Fibroblast of the conjunctiva (primary cell): ENCODE measurements at regions not wholly inside any gene's neighbourhood (a gene's known extent, or its start where the extent isn't known, plus 50 kb on each side); places are given as distances from the start of the nearest gene placed in this dataset.
"Not testable (repeated sequence)": the region's sequence is repeated elsewhere in the genome, so short reads cannot be mapped to it uniquely, and the experiment has no call there.

Source experiments
- DNase-seq: peaks from one replicate; pipeline ENCODE4 v3.0.0-alpha.2; 2010; ENCODE audit warnings: low read depth

DNA sequence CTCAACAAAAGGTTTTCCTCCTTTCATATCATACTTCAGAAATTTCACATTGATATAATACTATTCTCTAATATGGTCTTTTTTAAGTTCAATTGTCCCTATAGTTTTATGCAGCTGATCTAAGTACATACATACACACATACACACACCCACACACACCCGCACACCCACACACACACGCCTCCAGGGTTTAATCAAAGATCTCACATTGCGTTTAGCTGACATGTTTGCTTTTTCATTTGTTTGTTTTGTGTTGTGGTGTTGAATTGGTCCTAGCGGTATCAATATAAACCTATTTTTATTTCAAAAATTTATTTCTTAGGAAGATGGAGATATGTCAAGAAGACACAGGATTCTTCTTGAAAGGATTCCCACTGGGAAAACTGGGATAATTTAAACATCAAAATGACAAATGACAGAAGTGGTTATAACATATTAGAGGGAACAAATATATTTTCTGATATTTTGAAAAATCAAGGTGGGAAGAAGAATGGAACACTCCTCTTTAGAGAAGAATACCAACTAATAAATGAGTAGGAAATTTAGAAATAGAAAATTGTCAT lies 434.9 kb upstream of the SLC30A5 start:
- no peak for DNase-seq

DNA sequence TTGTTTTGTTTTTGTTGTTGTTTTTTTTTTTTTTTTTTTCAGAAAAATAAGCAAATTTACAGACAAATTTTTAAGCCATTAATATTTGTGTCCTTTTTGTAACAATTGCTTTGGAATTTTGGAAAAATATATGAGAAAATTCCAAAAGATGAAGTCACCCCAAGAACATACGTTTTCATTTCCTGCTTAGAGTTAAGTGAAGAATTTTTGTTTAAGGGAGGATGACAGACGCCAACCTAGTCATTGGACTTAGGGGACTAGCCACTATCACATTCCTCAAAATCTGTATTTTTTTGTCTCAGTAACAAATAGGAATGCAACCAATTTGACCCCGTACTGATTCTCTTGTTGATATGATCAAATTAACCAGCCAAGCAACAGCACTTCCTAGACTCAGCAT lies 433.9 kb upstream of the SLC30A5 start:
- DNase-seq = no peak

DNA sequence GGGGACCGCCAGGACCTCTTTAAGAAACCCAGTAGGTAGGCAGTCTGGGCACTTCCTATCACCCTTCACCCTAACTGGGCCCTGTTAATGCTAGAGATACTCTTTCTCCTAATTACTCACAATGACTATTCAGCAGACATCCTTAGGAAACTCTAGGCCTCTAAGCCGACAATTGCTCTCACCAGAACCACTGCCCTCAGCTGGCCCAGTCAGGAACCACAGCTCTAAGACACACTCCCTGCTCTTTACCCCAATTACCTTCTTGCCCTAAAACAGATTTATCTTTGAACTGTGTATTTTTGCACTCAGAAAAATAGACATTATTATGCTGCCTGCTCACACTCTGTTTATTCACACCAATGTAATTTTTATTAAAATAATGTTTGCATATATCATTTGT lies 432.6 kb upstream of the SLC30A5 start:
- DNase-seq = no peak

DNA sequence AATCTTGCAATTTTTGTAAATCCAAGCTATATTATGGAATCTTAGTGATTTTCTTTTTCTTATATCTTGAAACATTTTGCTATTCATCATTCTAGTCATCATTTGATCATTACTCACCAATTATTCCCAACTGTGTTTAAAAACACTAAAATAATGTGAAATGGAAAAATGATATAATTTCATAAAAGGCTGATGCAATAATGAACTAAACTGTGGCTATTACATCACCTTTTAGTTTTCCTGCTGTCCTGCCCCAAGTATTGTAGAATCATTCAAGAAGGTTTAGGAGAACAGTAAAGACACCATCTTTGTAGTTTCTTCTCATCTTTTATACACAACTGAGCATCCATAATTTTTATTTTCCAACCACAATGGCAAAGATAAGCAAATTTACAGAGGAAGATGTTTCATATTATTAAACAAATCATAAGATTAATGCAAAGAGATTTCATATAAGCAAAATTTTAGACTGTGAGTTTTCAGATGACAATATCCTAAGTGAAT lies 431.0 kb upstream of the SLC30A5 start:
- no peak for DNase-seq

DNA sequence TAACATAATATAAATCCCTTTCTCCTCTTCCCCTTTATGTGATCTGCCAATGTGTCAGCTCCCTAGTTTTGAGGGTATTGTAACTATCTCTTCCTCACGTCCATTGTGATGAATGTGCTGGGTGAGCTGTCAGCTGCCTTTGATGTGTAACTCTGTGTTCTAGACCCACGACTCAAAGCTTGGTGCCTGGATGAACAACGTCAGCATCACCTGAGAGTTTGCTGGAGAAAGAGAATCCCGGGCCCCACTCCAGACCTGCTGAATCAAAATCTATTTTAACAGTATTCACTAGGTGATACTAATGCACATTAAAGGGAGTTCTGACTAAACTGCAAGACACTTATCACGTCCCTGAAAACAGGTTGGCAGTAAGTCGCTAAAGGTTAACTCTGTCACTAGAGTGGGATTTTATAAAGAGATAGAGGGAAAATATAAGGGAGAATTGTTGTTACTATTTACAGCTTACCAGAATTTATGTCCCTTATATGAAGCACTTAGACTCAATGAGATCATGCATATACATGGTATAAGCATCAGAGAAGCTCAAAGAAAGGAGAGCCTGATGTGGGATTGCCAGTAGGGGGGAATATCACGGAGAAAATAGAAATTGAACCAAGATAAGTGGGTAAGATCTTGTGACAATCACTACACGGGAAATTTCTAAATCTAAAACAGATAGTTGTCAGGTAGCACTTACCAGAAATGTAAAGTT lies 423.8 kb upstream of the SLC30A5 start:
- no peak for DNase-seq

DNA sequence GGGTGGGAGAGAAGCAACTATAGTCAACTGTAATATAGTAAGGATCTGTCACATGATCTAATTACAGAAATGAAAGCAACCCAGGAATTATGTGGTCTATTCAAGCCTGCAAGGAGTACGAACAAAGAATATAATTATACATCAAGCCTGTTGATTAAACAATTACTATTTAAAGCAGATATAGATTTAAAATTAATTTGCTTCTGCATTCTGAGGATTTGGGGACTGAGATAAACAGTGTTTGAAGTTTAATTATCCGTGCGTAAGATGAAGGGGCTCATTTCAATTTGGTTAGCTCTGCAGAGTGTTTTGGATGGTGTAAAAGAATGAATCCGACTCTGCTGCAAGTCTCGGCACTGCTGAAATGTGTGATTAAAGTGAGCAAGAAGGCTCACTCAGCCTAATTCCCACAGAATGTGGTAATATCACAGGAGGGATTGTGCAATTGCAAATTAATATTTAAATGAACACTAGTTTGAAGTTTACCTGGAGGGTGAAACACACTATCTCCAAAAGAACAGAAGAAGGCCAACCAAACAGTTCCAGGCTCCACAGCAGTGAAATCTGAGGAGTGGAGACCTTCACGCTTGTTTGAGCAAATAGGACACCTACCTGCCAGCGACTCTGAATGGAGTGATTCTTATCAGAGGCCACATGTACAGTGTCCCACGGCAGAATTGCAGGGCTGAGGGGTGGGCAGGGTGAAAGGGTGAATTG lies 420.6 kb upstream of the SLC30A5 start:
- DNase-seq = no peak

DNA sequence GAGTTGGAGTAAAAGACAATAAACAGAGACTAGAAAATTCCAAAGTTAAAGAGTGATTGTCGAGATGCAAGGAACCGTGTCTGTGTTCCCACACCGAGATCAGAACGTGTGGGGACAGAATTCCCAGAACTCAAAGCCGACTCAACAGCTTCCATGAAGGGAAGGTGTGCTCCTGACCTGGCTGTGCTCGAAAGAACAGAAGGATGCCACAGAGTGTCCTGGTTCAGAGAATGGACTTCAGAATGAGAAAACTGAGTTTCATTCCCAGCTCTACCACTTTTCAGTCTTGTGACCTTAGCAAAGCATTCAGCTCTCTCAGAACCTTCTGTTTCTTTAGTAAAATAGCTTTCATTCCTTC lies 420.0 kb upstream of the SLC30A5 start:
- no peak for DNase-seq

DNA sequence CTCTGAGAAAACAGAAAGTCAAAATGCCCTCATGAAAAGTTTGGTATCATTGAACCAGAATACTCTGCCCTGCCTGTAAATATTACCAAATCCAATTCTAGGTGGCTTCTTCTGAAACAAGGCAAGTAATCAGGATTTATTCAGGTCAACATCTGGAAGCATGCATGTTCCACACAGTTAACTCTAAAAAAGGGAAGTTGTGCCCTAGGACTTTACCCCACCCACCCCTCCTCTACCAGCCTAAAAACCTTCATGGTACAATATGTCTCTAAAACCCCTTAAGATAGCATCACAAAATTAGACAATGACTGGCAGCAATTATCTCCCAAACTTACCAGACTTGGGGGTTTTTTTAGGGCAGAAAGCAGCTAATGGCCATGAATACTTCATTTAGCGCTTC lies 414.8 kb upstream of the SLC30A5 start:
- no peak for DNase-seq

DNA sequence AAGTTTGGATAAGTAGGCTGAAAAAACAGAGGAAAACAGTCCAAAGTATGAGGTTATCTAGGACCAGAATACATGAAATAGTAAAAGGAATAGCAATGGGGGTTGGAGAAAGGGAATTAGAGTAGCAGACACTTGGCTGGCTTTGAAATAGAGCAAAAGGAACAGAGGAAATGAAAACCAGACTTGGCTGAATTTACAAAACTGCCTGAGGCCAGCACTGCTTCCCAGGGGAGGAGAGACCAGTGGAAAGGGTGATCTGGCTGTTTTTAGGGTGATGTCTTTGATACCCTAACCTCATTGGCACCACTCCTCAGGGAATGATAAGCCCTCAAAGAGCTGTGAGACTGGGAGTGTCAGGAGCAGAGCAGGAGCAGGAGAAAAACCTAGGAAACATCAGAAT lies 413.4 kb upstream of the SLC30A5 start:
- peak; percentile 43 for DNase-seq

DNA sequence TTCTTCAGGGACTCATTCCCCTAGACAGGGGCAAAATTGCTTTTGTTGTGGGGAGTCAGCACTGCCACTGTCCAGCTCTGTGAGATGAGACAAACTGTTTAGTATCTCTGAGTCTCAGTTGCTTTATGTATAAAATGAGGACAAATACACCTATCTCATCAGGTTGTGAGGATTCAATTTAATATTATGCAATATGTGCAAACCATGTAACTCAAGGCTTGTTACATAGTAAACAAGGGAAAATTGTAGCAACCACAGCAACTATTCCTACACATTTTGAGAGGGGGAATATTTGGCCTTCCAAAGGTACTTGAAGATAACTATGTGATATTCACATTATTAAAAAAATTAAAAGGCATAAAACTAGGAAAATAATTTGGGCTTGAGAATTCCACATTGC lies 411.9 kb upstream of the SLC30A5 start:
- no peak for DNase-seq

DNA sequence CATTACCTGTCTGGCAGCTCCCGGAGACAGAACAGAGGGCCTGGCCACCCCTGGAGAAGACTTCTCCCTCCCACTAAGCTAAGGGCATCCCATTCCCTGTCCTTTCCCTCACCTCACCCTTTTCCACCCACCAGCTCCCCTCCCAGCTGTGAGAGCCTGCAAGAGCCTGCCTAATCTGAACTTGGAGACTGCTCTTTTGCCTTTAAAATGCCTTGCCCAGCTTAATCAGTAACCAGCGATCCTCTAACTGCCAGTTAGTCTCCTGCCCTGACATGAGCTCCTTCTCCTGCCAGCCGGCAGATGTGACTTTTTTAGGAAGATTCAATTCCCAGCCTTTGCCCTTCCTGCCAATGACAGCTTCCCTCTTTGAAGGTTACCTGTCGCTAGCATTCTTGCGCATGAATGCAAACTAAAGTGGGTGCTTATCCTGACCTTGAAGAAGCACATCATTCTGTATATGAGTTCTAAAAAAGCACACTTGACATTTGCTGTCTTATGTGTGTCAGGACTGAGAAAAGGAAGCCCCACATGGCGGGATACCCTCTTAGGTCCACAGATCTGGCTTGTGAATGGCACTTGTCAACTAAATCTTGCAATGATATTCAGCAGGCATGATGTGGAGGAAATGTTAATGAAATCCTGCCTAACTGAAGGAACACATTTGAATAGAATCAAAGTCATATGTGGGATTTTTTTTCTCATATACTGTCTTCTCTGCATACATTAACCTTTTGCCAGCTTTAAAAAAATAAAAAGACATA lies 411.2 kb upstream of the SLC30A5 start:
- no peak for DNase-seq

DNA sequence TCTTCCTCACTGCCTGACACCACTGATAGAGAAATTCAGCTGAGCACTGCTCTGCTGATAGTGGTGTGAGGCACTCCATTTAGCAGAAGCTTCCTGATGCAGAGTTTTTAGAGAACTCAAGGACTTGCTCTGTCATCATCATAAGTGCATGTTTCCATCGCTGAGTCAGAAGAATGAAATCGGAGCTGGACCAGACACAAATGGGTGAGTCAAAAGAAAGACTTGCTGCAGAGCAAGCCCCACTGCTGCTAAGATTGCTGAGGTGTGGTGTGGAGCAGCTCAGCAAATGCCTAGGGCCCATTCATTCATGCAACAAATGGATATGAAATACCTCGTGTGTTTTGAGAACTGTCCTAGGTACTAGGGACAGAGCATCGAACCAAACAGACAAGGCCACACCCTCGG lies 410.2 kb upstream of the SLC30A5 start:
- peak; percentile 95 for DNase-seq

DNA sequence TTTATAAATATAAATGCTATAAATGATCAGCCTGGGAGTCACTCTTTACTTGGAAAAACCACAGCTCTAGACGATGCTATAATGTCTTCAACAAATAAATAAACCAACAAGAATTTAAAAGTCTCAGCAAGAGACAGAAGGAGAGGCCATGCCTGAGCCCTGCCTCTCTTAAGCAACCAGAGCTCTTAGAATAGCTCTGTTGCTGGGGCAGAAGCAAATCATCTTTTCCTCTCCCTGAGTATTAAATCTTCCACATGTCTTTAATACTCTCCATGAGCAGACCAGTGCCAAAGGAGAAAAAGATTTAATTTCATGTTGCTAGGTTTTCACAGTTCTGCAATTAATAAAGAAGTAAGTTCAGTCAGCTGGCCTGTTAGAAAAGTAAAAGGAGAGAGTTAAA lies 408.0 kb upstream of the SLC30A5 start:
- DNase-seq = no peak

DNA sequence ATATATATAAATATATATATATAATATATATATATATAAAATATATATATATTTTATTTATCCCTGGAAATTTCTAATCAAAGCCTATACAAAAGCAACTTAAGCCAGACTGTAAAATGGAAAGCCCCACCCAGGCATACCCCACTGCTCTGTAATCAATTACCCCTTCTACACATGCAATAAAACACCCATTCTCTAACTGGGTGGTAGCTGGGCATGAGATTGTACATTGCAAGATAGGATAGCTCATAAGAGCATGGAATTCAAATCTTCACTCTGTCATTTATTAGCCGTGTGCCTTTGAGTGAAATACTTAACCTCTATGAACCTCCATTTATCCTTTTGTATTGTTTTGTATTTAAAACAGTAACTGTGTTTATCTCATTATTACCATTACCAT lies 405.3 kb upstream of the SLC30A5 start:
- DNase-seq = no peak

DNA sequence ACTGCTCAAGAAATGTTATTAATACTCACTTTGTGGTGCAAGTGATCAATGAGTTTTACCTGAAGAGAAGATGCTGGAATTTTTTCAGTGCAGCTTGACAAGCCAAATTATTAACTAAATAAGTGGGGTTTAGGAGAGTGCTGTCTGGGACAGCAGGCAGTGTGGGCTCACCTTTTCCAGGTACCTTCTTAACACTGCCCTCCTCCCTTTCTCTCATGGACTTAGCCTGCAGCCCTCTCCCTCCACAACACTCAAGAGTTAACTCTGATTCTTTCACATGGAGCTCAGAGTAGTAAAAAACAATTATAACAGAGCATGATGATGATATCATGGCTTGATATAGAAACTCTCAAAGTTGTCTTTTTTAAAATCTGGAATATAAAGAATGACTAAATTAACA lies 404.8 kb upstream of the SLC30A5 start:
- no peak for DNase-seq

DNA sequence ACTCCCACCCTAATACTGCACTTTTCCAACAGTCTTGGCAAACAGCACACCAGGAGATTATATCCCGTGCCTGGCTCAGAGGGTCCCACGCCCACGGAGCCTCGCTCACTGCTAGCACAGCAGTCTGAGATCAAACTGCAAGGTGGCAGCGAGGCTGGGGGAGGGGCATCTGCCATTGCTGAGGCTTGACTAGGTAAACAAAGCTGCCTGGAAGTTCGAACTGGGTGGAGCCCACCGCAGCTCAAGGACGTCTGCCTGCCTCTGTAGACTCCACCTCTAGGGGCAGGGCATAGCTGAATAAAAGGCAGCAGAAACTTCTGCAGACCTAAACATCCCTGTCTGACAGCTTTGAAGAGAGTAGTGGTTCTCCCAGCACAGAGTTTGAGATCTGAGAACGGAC lies 401.9 kb upstream of the SLC30A5 start:
- DNase-seq = not testable (repeated sequence)

DNA sequence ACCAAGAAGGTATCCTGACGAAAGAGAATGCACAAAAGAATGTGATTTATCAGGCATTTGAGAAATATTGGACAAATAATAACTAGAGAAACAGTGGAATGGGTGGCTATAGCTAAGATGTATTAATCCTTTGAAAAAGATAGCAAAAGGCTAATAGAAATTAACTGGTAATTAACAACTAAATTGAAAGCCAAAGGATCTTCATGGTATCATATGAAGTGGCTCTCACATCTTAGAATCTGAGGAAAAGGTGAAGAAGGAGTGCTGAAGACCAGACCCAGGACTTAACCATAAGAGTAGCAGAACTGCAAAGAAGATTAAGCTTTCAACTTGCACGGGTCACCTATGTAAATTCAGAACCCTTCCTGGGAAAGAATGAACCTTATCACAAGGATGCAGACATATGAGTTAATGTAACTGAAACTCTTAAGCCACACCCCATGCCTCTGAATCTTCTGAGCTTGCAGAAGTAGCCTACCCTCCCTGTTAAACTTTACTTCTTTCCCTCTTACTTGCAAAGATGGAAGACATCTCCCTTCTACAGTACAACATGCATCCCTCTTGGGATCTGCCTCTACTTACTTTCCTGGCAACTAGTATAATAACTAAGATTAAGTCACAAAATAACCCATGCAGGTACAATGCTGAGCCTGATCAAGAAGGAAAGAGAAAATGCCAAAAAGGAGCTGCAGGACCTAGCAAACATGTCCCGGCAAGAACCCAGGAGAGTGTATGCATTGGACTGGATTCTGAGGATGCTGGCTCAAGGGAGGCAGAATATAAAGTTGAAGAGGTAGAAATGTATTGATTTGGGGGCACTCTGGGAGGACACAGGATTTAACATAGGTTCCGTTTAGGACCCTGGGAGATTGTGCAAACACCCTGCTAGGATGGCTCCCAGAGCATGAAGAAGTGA lies 395.5 kb upstream of the SLC30A5 start:
- DNase-seq = no peak

DNA sequence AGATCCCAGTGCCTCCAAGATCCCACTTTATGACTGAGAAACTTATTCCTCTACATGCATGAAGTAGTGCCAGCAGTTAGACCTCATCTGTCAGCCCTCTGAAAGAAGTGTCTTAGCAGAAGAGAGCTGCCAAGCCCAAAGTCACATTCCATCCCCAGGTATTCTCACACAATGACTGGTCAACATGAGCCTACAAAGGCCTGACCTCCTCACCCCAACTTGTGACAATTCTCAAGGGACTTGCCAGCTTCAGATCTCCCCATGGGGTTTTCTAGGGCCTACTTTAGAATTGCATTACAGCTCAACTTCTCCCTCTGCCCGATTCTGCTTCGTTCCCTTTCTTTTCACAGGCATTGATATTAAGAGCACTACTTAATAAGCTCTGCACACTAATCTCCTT lies 393.8 kb upstream of the SLC30A5 start:
- no peak for DNase-seq

DNA sequence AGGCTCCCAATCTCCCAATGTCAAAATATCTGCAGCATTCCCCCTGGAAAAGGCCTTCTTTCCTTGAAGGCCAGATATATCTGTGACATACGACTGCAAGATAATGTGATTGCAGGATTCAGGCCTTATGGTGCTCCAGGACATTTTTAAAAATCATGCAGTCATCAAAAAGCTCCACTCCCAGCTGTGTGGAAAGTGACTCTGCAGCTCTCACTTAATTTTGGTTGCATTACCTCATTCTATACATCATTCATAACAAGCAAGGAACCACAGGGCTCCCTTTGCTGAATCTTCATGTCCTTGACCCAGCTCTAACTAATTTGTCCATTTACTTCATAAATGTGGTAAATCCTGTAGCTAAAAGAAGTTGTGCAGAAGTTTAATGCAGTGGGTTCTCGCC lies 386.2 kb upstream of the SLC30A5 start:
- DNase-seq = no peak

DNA sequence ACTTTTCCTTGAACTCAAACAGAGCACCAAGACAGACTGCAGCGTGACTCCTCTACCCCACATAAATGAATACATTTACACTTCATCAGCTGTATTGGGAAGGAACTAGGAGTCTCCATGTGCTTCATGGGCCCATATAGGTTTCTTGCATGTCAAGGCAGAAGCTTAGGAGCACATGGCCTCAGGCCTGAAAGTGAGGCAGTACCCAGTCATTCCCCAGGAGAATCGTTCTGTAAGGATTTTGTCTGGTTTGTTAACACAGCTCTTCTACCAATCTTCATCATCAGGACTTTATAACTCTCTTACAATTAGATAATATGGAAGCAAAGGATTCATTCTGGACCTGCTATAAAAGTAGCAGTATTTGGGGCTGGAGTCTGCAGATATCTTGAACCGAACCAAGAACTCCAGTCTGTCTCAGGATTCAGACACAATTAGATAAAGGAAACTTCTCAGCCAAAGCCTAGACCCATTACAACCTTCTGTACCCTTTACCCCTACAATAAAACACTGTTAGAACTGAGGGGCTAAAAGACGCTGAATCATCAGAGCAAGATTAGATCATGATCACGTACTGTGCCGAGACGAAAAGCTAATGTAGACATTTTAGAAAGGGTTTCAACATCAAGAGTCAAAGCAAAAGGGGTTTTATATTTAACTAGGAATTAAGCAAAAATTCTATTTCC lies 385.5 kb upstream of the SLC30A5 start:
- no peak for DNase-seq

DNA sequence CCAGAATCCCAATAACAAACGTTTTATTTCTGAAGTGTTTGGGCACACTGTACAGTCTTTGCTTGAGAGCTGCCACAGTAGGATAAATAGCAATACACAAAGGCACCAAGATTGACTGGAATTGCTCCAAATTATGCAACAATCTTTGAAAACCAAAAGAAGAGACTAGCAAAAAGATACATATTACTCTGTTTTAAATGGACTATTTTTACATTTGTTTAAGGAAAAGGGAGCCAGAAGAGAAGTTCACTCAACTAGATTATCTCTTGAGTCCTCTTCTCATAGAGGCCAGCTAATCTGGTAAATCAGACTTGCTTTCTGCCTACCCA lies 385.0 kb upstream of the SLC30A5 start:
- DNase-seq = no peak
